Gastrocnemius medialis (tissue), 4 donors: ENCODE measurements at regions not wholly inside any gene's neighbourhood (a gene's known extent, or its start where the extent isn't known, plus 50 kb on each side); places are given as distances from the start of the nearest gene placed in this dataset.

Experiments
- POLR2A ChIP-seq, 2 donors: fragments of 450-650 bp; IDR thresholded peaks; one replicate each; pipeline ENCODE4 v1.6.1; 2017; ENCODE audit warnings: antibody characterized with exemption in 2 of 2, mild to moderate bottlenecking in 2 of 2, moderate library complexity in 2 of 2
- TF ChIP-seq, protein P1 (sequence below), 5 experiments: fragments of 450-650 bp in 3 of 5; fragments of 200-600 bp in 2 of 5; sonication (generic) in 2 of 5; IDR thresholded peaks in 4 of 5; conservative IDR thresholded peaks in 1 of 5; 1 replicate in 4 of 5; 2 replicates in 1 of 5; pipeline ENCODE4 v1.5.1; 2016 to 2019; ENCODE audit warnings: antibody characterized with exemption in 5 of 5, mild to moderate bottlenecking in 3 of 5, moderate library complexity in 3 of 5

DNA sequence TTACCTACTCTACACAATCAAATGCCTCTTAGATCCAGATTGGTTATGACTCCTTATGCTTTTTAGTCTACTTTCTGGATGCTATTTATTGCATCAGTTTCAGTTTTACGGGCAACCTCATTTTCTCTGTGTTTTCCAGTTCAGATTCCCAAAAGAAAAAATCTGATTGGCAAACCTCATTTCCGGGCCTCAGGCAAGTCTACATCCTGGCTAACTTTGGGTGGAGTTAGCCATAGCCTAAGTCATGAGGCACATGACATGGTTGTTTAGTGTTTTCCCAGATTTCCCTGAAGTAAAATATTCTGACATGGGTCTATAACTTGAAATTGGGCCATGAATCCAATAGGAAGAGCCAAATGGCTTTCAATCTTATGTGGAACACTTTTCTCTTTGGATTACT lies 339.7 kb downstream of the NUAK1 start:
- TF ChIP-seq, protein P1, sequence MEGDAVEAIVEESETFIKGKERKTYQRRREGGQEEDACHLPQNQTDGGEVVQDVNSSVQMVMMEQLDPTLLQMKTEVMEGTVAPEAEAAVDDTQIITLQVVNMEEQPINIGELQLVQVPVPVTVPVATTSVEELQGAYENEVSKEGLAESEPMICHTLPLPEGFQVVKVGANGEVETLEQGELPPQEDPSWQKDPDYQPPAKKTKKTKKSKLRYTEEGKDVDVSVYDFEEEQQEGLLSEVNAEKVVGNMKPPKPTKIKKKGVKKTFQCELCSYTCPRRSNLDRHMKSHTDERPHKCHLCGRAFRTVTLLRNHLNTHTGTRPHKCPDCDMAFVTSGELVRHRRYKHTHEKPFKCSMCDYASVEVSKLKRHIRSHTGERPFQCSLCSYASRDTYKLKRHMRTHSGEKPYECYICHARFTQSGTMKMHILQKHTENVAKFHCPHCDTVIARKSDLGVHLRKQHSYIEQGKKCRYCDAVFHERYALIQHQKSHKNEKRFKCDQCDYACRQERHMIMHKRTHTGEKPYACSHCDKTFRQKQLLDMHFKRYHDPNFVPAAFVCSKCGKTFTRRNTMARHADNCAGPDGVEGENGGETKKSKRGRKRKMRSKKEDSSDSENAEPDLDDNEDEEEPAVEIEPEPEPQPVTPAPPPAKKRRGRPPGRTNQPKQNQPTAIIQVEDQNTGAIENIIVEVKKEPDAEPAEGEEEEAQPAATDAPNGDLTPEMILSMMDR (IDR thresholded peaks at IDR 0.05 in 4 of 5, conservative IDR thresholded peaks at IDR 0.05 in 1 of 5) = no peak
- TF ChIP-seq POLR2A (IDR thresholded peaks at IDR 0.05) = no peak
